H1 (cell line): ENCODE measurements at regions not wholly inside any gene's neighbourhood (a gene's known extent, or its start where the extent isn't known, plus 50 kb on each side); places are given as distances from the start of the nearest gene placed in this dataset.

Experiments
- CTCF ChIA-PET: fragments of 300-600 bp; sonication (Branson Sonifier 250); formaldehyde crosslinking; loops from one replicate; lab custom pipeline; 2021; ENCODE audit not compliant: partially characterized antibody; lab: Charles Lee
- POLR2A ChIA-PET: fragments of 300-600 bp; sonication (Branson Sonifier 250); formaldehyde crosslinking; loops from one replicate; lab custom pipeline; 2021; ENCODE audit warnings: inconsistent platforms; ENCODE audit not compliant: partially characterized antibody; lab: Charles Lee
- DNase-seq, 2 experiments: peaks; one replicate each; pipeline versions ENCODE4 v3.0.0 to v3.0.0-alpha.2; 2010 to 2022; ENCODE audit warnings: low spot score in 2 of 2, low read depth in 1 of 2, mixed read lengths in 1 of 2
- FAIRE-seq: peaks from 2 replicates; lab custom pipeline; 2011; peaks lifted over from hg19 to GRCh38; lab: Jason Lieb, UNC
- H2AFZ ChIP-seq: 2 replicates; pipeline ENCODE4 v1.8.1; 2012; ENCODE audit warnings: low read length, inconsistent platforms
- H2AK5ac ChIP-seq: 2 replicates; pipeline ENCODE4 v1.6.1; 2013; ENCODE audit warnings: low read depth, low read length
- H2BK120ac ChIP-seq: replicated peaks from 2 replicates; pipeline ENCODE3; 2013; ENCODE audit warnings: low read depth, low read length, inconsistent platforms
- H2BK12ac ChIP-seq: 2 replicates; pipeline ENCODE4 v1.6.1; 2013; ENCODE audit warnings: low read depth, low read length
- H2BK15ac ChIP-seq: 2 replicates; pipeline ENCODE4 v1.6.1; 2013; ENCODE audit warnings: low read length
- H2BK20ac ChIP-seq: 2 replicates; pipeline ENCODE4 v1.6.1; 2013; ENCODE audit warnings: low read length
- H2BK5ac ChIP-seq: 2 replicates; pipeline ENCODE4 v1.6.1; 2013; ENCODE audit warnings: low read depth, low read length
- H3K14ac ChIP-seq: 2 replicates; pipeline ENCODE4 v1.6.1; 2013; ENCODE audit warnings: inconsistent platforms; ENCODE audit not compliant: insufficient read length
- H3K18ac ChIP-seq: 2 replicates; pipeline ENCODE4 v1.6.1; 2013; ENCODE audit warnings: low read length; ENCODE audit errors: extremely low read depth
- H3K23ac ChIP-seq: 2 replicates; pipeline ENCODE4 v1.6.1; 2013; ENCODE audit warnings: inconsistent platforms; ENCODE audit not compliant: insufficient read length
- H3K23me2 ChIP-seq: 2 replicates; pipeline ENCODE4 v1.6.1; 2013; ENCODE audit warnings: low read depth, low read length
- H3K27ac ChIP-seq: 2 replicates; pipeline ENCODE4 v1.6.1; 2011; ENCODE audit warnings: low read depth, low read length, inconsistent platforms
- H3K27me3 ChIP-seq, 4 experiments: replicated peaks in 1 of 4; 1 replicate in 1 of 4; 2 replicates in 3 of 4; pipeline versions ENCODE4 v1.6.1 to v1.8.1; 2011 to 2013; ENCODE audit warnings: low read length in 3 of 4, mild to moderate bottlenecking in 3 of 4, inconsistent platforms in 2 of 4, mixed read lengths in 2 of 4, moderate library complexity in 1 of 4; ENCODE audit not compliant: control insufficient read depth in 3 of 4, insufficient read depth in 3 of 4; ENCODE audit errors: extremely low read depth in 1 of 4
- H3K36me3 ChIP-seq, 4 experiments: 2 replicates each; pipeline versions ENCODE4 v1.6.1 to v1.8.1; 2011 to 2013; ENCODE audit warnings: mild to moderate bottlenecking in 4 of 4, low read length in 3 of 4, moderate library complexity in 2 of 4, control low read depth in 1 of 4, inconsistent platforms in 1 of 4; ENCODE audit not compliant: insufficient read depth in 4 of 4, control insufficient read depth in 2 of 4
- H3K4ac ChIP-seq: replicated peaks from 2 replicates; pipeline ENCODE3; 2013; ENCODE audit warnings: low read length, low read depth, mixed read lengths, inconsistent platforms; ENCODE audit not compliant: insufficient read length
- H3K4me1 ChIP-seq, 4 experiments: replicated peaks in 1 of 4; 1 replicate in 1 of 4; 2 replicates in 3 of 4; pipeline versions ENCODE4 v1.6.1 to v1.8.1; 2011 to 2013; ENCODE audit warnings: low read length in 3 of 4, inconsistent platforms in 2 of 4, mixed read lengths in 1 of 4; ENCODE audit not compliant: insufficient read depth in 4 of 4, control insufficient read depth in 3 of 4
- H3K4me2 ChIP-seq, 2 experiments: 2 replicates each; pipeline versions ENCODE4 v1.6.1 to v1.8.1; 2011 to 2013; ENCODE audit warnings: low read depth in 2 of 2, low read length in 2 of 2, control low read depth in 1 of 2, inconsistent platforms in 1 of 2, mild to moderate bottlenecking in 1 of 2; ENCODE audit not compliant: insufficient read depth in 1 of 2
- H3K4me3 ChIP-seq, 4 experiments: fragments of 200-600, 300-600 bp in 1 of 4; sonication (generic), shearing (Covaris generic), sonication (Bioruptor Twin) in 1 of 4; 2 replicates each; pipeline versions ENCODE4 v1.5.1 to v1.8.1; 2011 to 2016; ENCODE audit warnings: low read length in 4 of 4, low read depth in 3 of 4, control low read depth in 2 of 4, inconsistent platforms in 2 of 4, mild to moderate bottlenecking in 2 of 4, mixed read lengths in 1 of 4, moderate library complexity in 1 of 4; ENCODE audit not compliant: insufficient read depth in 2 of 4; ENCODE audit errors: extremely low read depth in 1 of 4
- H3K56ac ChIP-seq: replicated peaks from 2 replicates; pipeline ENCODE3; 2013; ENCODE audit warnings: low read depth, mild to moderate bottlenecking, mixed read lengths, low read length, inconsistent platforms; ENCODE audit not compliant: insufficient read length
- H3K79me1 ChIP-seq: 2 replicates; pipeline ENCODE4 v1.6.1; 2013; ENCODE audit warnings: low read depth, low read length, control low read depth
- H3K79me2 ChIP-seq, 2 experiments: 2 replicates each; pipeline versions ENCODE4 v1.6.1 to v1.8.1; 2012 to 2013; ENCODE audit warnings: low read length in 2 of 2, mild to moderate bottlenecking in 2 of 2, inconsistent platforms in 1 of 2; ENCODE audit not compliant: insufficient read depth in 2 of 2, control insufficient read depth in 1 of 2
- H3K9ac ChIP-seq, 4 experiments: replicated peaks in 1 of 4; 1 replicate in 1 of 4; 2 replicates in 3 of 4; pipeline versions ENCODE4 v1.6.1 to v1.8.1; 2011 to 2013; ENCODE audit warnings: low read depth in 3 of 4, low read length in 3 of 4, control low read depth in 2 of 4, mild to moderate bottlenecking in 2 of 4, moderate library complexity in 2 of 4, inconsistent platforms in 1 of 4; ENCODE audit errors: extremely low read depth in 1 of 4
- H3K9me3 ChIP-seq, 2 experiments: 2 replicates each; pipeline versions ENCODE4 v1.6.1 to v1.8.1; 2012 to 2013; ENCODE audit warnings: mild to moderate bottlenecking in 2 of 2, moderate library complexity in 2 of 2, control low read depth in 1 of 2, inconsistent platforms in 1 of 2, low read depth in 1 of 2, low read length in 1 of 2, mixed read lengths in 1 of 2; ENCODE audit not compliant: insufficient read depth in 2 of 2
- H4K20me1 ChIP-seq, 2 experiments: replicated peaks in 1 of 2; 2 replicates each; pipeline versions ENCODE3 to v1.8.1; 2011 to 2013; ENCODE audit warnings: inconsistent platforms in 2 of 2, low read length in 2 of 2, mild to moderate bottlenecking in 1 of 2; ENCODE audit not compliant: insufficient read depth in 2 of 2, control insufficient read depth in 1 of 2
- H4K5ac ChIP-seq: 2 replicates; pipeline ENCODE4 v1.6.1; 2013; ENCODE audit warnings: low read length, low read depth, mixed read lengths, inconsistent platforms; ENCODE audit not compliant: insufficient read length
- H4K8ac ChIP-seq: 2 replicates; pipeline ENCODE4 v1.8.0; 2013; ENCODE audit warnings: mild to moderate bottlenecking, moderate library complexity, low read length, inconsistent platforms; ENCODE audit not compliant: insufficient read depth; ENCODE audit errors: extremely low read depth
- H4K91ac ChIP-seq: replicated peaks from 2 replicates; pipeline ENCODE3; 2013; ENCODE audit warnings: low read length, mixed read lengths, inconsistent platforms; ENCODE audit not compliant: insufficient read length
- CBX5 ChIP-seq: fragments of 300-800, 300-1000 bp; sonication (generic); IDR thresholded peaks from 2 replicates; pipeline ENCODE4 v1.7.1; 2016; ENCODE audit warnings: antibody characterized with exemption, low read length, low read depth
- CBX8 ChIP-seq: fragments of 300-800, 300-1000 bp; sonication (generic); IDR thresholded peaks from 2 replicates; pipeline ENCODE4 v1.7.1; 2016; ENCODE audit warnings: low read depth, low read length, borderline replicate concordance
- CREB1 ChIP-seq: IDR thresholded peaks from 2 replicates; pipeline ENCODE4 v1.6.1; 2012; ENCODE audit warnings: inconsistent platforms
- CTBP2 ChIP-seq: IDR thresholded peaks from 2 replicates; pipeline ENCODE4 v1.7.0; 2011; ENCODE audit warnings: borderline replicate concordance, mild to moderate bottlenecking, moderate library complexity, mixed read lengths, low read length; ENCODE audit not compliant: insufficient read depth, insufficient read length
- HDAC6 ChIP-seq: IDR thresholded peaks from one replicate; pipeline ENCODE4 v1.7.1; 2012; ENCODE audit warnings: low read depth, mild to moderate bottlenecking, inconsistent platforms, low read length, moderate library complexity
- NRF1 ChIP-seq: IDR thresholded peaks from 2 replicates; pipeline ENCODE4 v1.6.1; 2011; ENCODE audit warnings: mild to moderate bottlenecking, low read depth, low read length, improper control_type of control experiment
- POLR2A ChIP-seq, 2 experiments: IDR thresholded peaks; 1 replicate in 1 of 2; 2 replicates in 1 of 2; pipeline ENCODE4 v1.6.1; 2011; ENCODE audit warnings: low read depth in 2 of 2, low read length in 2 of 2, mild to moderate bottlenecking in 2 of 2; ENCODE audit errors: control extremely low read depth in 1 of 2
- SP2 ChIP-seq: IDR thresholded peaks from 2 replicates; pipeline ENCODE4 v1.6.1; 2012; ENCODE audit warnings: mild to moderate bottlenecking, low read length, inconsistent platforms
- SP4 ChIP-seq: IDR thresholded peaks from 2 replicates; pipeline ENCODE4 v1.6.1; 2012; ENCODE audit warnings: low read length, inconsistent platforms
- TAF7 ChIP-seq: optimal IDR thresholded peaks from 2 replicates; pipeline ENCODE3; 2011; ENCODE audit warnings: low read depth, mild to moderate bottlenecking, inconsistent platforms, low read length, moderate library complexity, borderline replicate concordance
- TBP ChIP-seq: IDR thresholded peaks from 2 replicates; pipeline ENCODE4 v1.6.1; 2011; ENCODE audit warnings: low read depth, low read length, improper control_type of control experiment
- TEAD4 ChIP-seq: IDR thresholded peaks from 2 replicates; pipeline ENCODE4 v1.6.1; 2012; ENCODE audit warnings: low read depth, low read length, inconsistent platforms, mixed read lengths
- YY1 ChIP-seq: IDR thresholded peaks from 2 replicates; pipeline ENCODE4 v1.6.1; 2011; ENCODE audit warnings: low read depth, mild to moderate bottlenecking, low read length
- WGBS, 2 experiments: shearing (Covaris generic) in 1 of 2; methylation state at CpG; one replicate each; pipeline versions ENCODE4 v1.1.6 to v1.1.7; 2013 to 2015; ENCODE audit warnings: low lambda C conversion rate in 2 of 2, mixed read lengths in 2 of 2, inconsistent platforms in 1 of 2, low coverage in 1 of 2, missing lambda C conversion rate in 1 of 2; ENCODE audit not compliant: insufficient replicate concordance in 2 of 2, insufficient coverage in 1 of 2, insufficient read length in 1 of 2; ENCODE audit errors: extremely low coverage in 1 of 2, missing lambda C conversion rate in 1 of 2; 5-methylcytosine and 5-hydroxymethylcytosine counted together

- ChIA-PET CTCF (interaction anchor here (1.2 kb wide), 1 partner anchor 60 kb away, joined by 3 read pairs; no protein-coding TSS in a partner anchor), POLR2A (no interaction called here)
- H2BK12ac ChIP-seq: no peak overlapping the region
- no peaks in the 10 kb centered on the region for H4K20me1 ChIP-seq
- no peak overlapping the region for H4K8ac ChIP-seq
- no peak overlapping the region for H4K91ac ChIP-seq
- no peaks in the 10 kb centered on the region for H3K79me1 ChIP-seq
- no peaks in the 10 kb centered on the region for H3K36me3 ChIP-seq
- DNase-seq (no peak), FAIRE-seq (no peak)
- H3K27ac ChIP-seq: no peak overlapping the region
- H3K9ac ChIP-seq: no peak overlapping the region
- H2AFZ ChIP-seq: no peak overlapping the region
- WGBS, 2 experiments: 95% methylated on average over 6 of the region's 6 CpGs; no CpG with 5 or more reads in 1 of the 2 experiments
- H3K4me3 ChIP-seq: no peak overlapping the region
- no peak overlapping the region for H2BK5ac ChIP-seq
- H3K23ac ChIP-seq: no peak overlapping the region
- H3K9me3 ChIP-seq: peaks cover 0 to 3% of the 10 kb centered on the region in 2 experiments; a peak in 1 of 4 replicates
- no peak overlapping the region for H2BK20ac ChIP-seq
- no peak overlapping the region for H3K4me2 ChIP-seq
- no peak overlapping the region for H3K18ac ChIP-seq
- no peak overlapping the region for H3K14ac ChIP-seq
- no peak overlapping the region for H4K5ac ChIP-seq
- H2AK5ac ChIP-seq: no peak overlapping the region
- H3K4me1 ChIP-seq: no peaks in the 10 kb centered on the region
- H3K27me3 ChIP-seq: no peaks in the 10 kb centered on the region
- H3K79me2 ChIP-seq: no peaks in the 10 kb centered on the region
- H3K23me2 ChIP-seq: no peaks in the 10 kb centered on the region
- no peak overlapping the region for H3K4ac ChIP-seq
- no peak overlapping the region for H2BK15ac ChIP-seq
- TF ChIP-seq SP4 (no peak), POLR2A (IDR thresholded peaks at IDR 0.05; ENCODE audit: control extremely low read depth in 1 of 2, low read depth in 2 of 2, low read length in 2 of 2) (no peak), CBX5 (no peak), NRF1 (no peak), CBX8 (no peak), CREB1 (no peak), SP2 (no peak), TEAD4 (no peak), CTBP2 (no peak), TBP (no peak), YY1 (no peak), TAF7 (no peak), HDAC6 (no peak)
- TF ChIP-seq, all 59 proteins: peak for 0
- H2BK120ac ChIP-seq: no peak overlapping the region
- H3K56ac ChIP-seq: no peak overlapping the region
These were observed 61.8 kb upstream of the IKZF2 start for GRCh38 chr2:213213186-213213585.
